ENCODE measurements at regions not wholly inside any gene's neighbourhood (a gene's known extent, or its start where the extent isn't known, plus 50 kb on each side); places are given as distances from the start of the nearest gene placed in this dataset.

DNA sequence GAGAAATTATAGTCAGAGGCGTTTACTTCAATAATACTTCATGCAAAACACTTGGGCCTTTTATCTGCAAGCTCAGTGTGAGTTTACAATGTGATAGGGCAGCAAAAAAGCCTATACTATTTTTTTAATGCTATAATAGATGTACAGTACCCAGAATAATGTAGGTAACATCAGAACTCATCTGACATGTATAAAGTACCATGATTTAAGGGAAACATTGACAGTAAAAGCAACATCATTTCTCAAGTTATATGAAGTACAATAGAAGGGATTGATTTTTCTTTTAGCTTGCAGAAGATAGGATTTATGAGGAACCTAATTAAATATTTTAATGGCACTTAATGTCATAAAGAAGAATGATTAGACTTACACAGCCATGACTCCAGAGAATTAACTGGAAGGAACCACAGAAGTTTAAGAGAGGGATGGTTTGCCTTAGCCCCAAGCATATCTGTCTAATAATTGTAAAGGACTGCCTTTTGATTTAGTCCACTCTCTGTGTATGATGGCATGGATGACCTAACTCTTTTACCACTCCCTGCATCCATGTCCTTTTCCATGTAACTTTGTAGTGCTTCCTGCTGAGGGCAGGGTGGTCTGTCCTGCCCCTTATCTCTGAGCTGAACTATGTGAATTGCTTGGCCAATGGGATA, 55.9 kb upstream of the MIS18BP1 start:
- no peak for DNase-seq
